ENCODE measurements at regions not wholly inside any gene's neighbourhood (a gene's known extent, or its start where the extent isn't known, plus 50 kb on each side); places are given as distances from the start of the nearest gene placed in this dataset.

GRCh38 chr18:56248610-56249235, 389.7 kb downstream of the TXNL1 start:
- Histone ChIP-seq H3K4me3 (no peak overlapping the region), H3K36me3 (no peaks in the 10 kb centered on the region), H3K4me1 (peaks cover 0 to 17% (median 1%) of the 10 kb centered on the region in 12 donors), H3K27me3 (no peaks in the 10 kb centered on the region), H3K27ac (no peak overlapping the region), H3K9me3 (no peaks in the 10 kb centered on the region)
- no peak for DNase-seq
- 81 to 85% (median 83%) methylated on average over 4 of the region's 4 CpGs for WGBS, 4 donors
- no peak for ATAC-seq
- intact Hi-C loops (cut with DNase I) = loop anchor here in 1 of 10 donors (10.0 kb wide), 1 partner anchor 316 kb away; no protein-coding TSS in a partner anchor
- TF ChIP-seq, protein P1, sequence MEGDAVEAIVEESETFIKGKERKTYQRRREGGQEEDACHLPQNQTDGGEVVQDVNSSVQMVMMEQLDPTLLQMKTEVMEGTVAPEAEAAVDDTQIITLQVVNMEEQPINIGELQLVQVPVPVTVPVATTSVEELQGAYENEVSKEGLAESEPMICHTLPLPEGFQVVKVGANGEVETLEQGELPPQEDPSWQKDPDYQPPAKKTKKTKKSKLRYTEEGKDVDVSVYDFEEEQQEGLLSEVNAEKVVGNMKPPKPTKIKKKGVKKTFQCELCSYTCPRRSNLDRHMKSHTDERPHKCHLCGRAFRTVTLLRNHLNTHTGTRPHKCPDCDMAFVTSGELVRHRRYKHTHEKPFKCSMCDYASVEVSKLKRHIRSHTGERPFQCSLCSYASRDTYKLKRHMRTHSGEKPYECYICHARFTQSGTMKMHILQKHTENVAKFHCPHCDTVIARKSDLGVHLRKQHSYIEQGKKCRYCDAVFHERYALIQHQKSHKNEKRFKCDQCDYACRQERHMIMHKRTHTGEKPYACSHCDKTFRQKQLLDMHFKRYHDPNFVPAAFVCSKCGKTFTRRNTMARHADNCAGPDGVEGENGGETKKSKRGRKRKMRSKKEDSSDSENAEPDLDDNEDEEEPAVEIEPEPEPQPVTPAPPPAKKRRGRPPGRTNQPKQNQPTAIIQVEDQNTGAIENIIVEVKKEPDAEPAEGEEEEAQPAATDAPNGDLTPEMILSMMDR (IDR thresholded peaks at IDR 0.05) = no peak
- no peak for TF ChIP-seq POLR2A (IDR thresholded peaks at IDR 0.05)

DNA sequence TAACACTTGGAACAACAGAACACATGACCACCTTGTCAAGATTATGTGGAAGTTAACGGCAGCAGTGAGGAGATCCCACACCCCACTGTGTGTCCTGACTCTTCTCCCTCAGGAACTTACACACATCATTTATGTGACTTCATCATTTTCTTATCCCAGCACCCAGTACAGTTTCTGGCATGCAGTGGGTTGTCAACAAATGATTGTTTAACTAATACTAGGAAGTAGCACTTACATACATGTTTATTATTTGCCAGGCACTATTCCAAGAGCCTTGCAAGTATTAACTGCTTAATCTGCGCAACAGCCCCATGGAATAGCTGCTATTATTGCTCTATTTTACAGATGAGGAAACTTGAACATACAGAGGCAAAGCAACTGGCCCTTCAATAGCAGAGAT, 391.5 kb downstream of the TXNL1 start:
- H3K36me3 ChIP-seq = no peaks in the 10 kb centered on the region
- intact Hi-C loops (cut with DNase I) = loop anchor here in 1 of 10 donors (10.0 kb wide), 1 partner anchor 318 kb away; no protein-coding TSS in a partner anchor
- no peaks in the 10 kb centered on the region for H3K9me3 ChIP-seq
- DNase-seq (no peak), ATAC-seq (no peak)
- 85 to 91% (median 86%) methylated on average over 2 of the region's 2 CpGs for WGBS, 4 donors
- TF ChIP-seq POLR2A (IDR thresholded peaks at IDR 0.05) = no peak
- TF ChIP-seq, protein P1 (IDR thresholded peaks at IDR 0.05) = no peak
- no peak overlapping the region for H3K4me3 ChIP-seq
- peaks cover 0 to 17% (median 1%) of the 10 kb centered on the region in 12 donors for H3K4me1 ChIP-seq
- no peak overlapping the region for H3K27ac ChIP-seq
- no peaks in the 10 kb centered on the region for H3K27me3 ChIP-seq

GRCh38 chr18:56245866-56246580, 392.4 kb downstream of the TXNL1 start:
- H3K4me1 ChIP-seq = peaks cover 0 to 17% (median 1%) of the 10 kb centered on the region in 12 donors
- 36 to 46% (median 38%) methylated on average over 5 of the region's 5 CpGs for WGBS, 4 donors
- H3K27ac ChIP-seq = peak overlapping the region in 2 of 12 donors; percentile 27 to 46
- H3K36me3 ChIP-seq = no peaks in the 10 kb centered on the region
- intact Hi-C loops (cut with DNase I) = loop anchor here in 1 of 10 donors (10.0 kb wide), 1 partner anchor 319 kb away; no protein-coding TSS in a partner anchor
- DNase-seq (no peak), ATAC-seq (peak in 2 of 4 donors; percentile 37 to 50)
- TF ChIP-seq, protein P1 (IDR thresholded peaks at IDR 0.05) = no peak
- TF ChIP-seq POLR2A (IDR thresholded peaks at IDR 0.05) = no peak
- H3K9me3 ChIP-seq = no peaks in the 10 kb centered on the region
- no peaks in the 10 kb centered on the region for H3K27me3 ChIP-seq
- no peak overlapping the region for H3K4me3 ChIP-seq

DNA sequence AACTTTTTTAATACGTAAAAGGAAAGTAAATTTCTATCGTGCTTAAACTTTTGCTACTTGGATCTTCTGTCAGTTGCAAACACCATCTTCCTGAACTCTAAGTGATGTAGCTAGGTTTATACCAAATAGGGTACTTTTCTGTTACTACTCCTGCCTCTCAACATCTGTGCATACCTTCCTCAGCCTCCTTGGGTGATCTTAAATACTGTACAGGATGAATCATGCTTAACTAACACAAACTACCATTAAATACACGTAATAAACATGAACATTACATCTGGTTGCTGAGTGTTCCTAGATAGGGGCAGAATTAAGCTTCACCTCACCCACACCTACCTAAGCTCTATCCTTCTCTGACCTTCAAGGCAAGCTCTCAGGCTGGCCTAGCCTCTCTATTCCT, 398.0 kb downstream of the TXNL1 start:
- 93 to 97% (median 96%) methylated on average over 3 of the region's 3 CpGs for WGBS, 4 donors
- H3K4me1 ChIP-seq = peaks cover 0 to under 1% (median 0%) of the 10 kb centered on the region in 12 donors
- ATAC-seq (no peak), DNase-seq (no peak)
- intact Hi-C loops (cut with DNase I) = loop anchor here in 1 of 10 donors (10.0 kb wide), 1 partner anchor 324 kb away; no protein-coding TSS in a partner anchor
- H3K27ac ChIP-seq = no peak overlapping the region
- H3K36me3 ChIP-seq = no peaks in the 10 kb centered on the region
- TF ChIP-seq, protein P1 (IDR thresholded peaks at IDR 0.05) = no peak
- no peak for TF ChIP-seq POLR2A (IDR thresholded peaks at IDR 0.05)
- H3K4me3 ChIP-seq = no peak overlapping the region
- no peaks in the 10 kb centered on the region for H3K27me3 ChIP-seq
- H3K9me3 ChIP-seq = no peaks in the 10 kb centered on the region
